ENCODE measurements at regions not wholly inside any gene's neighbourhood (a gene's known extent, or its start where the extent isn't known, plus 50 kb on each side); places are given as distances from the start of the nearest gene placed in this dataset.

- TF ChIP-seq FOS (IDR thresholded peaks at IDR 0.05; ENCODE audit: borderline replicate concordance, insufficient read depth, low read length) (no peak), EZH2 (IDR thresholded peaks at IDR 0.05; ENCODE audit: borderline replicate concordance, low read depth, low read length, severe bottlenecking) (no peak), CTCF (IDR thresholded peaks at IDR 0.05; ENCODE audit: extremely low read depth in 1 of 2, insufficient read depth in 1 of 2, low read depth in 1 of 2, low read length in 2 of 2) (no peak), POLR2AphosphoS5 (IDR thresholded peaks at IDR 0.05; ENCODE audit: insufficient read depth, low read depth, low read length) (no peak)
These were observed 200.3 kb upstream of the SVIL start for GRCh38 chr10:29835055-29835454.

All from endothelial cell of umbilical vein (primary cell).